ENCODE measurements at regions not wholly inside any gene's neighbourhood (a gene's known extent, or its start where the extent isn't known, plus 50 kb on each side); places are given as distances from the start of the nearest gene placed in this dataset.

DNA sequence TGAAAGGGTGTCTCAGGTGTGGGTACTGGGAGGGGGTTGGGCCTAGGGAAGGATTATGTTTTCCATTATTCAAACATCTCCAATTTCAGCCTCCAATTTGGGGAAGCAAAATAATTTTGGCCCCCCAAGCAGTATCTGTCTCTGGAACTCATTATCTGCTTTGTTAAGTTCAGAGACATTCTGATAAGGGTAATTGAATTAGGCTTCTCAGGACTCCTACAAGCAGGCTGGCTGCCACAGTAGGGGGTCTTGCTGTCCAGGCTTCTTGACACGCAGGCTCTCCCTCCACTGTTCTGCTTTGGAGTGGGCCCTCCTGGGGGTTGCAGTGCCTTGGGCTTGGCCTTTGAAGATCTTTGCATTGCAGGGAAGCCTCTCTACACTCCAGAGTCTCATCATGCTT, 108.1 kb upstream of the SIX2 start:
- no peaks in the 10 kb centered on the region for H3K27me3 ChIP-seq
- 67% methylated on average over 1 of the region's 1 CpG for WGBS
- no peaks in the 10 kb centered on the region for H3K36me3 ChIP-seq
- H3K4me3 ChIP-seq, result no peak overlapping the region
- H3K9me3 ChIP-seq, result no peaks in the 10 kb centered on the region
- H3K4me1 ChIP-seq, result no peaks in the 10 kb centered on the region
- TF ChIP-seq POLR2A (IDR thresholded peaks at IDR 0.05), result no peak
- no peak for TF ChIP-seq POLR2AphosphoS5 (IDR thresholded peaks at IDR 0.05)
- TF ChIP-seq EP300 (IDR thresholded peaks at IDR 0.05), result no peak
- TF ChIP-seq, protein P1, sequence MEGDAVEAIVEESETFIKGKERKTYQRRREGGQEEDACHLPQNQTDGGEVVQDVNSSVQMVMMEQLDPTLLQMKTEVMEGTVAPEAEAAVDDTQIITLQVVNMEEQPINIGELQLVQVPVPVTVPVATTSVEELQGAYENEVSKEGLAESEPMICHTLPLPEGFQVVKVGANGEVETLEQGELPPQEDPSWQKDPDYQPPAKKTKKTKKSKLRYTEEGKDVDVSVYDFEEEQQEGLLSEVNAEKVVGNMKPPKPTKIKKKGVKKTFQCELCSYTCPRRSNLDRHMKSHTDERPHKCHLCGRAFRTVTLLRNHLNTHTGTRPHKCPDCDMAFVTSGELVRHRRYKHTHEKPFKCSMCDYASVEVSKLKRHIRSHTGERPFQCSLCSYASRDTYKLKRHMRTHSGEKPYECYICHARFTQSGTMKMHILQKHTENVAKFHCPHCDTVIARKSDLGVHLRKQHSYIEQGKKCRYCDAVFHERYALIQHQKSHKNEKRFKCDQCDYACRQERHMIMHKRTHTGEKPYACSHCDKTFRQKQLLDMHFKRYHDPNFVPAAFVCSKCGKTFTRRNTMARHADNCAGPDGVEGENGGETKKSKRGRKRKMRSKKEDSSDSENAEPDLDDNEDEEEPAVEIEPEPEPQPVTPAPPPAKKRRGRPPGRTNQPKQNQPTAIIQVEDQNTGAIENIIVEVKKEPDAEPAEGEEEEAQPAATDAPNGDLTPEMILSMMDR (IDR thresholded peaks at IDR 0.05), result no peak
- H3K27ac ChIP-seq, result no peak overlapping the region
- DNase-seq (ENCODE audit: low spot score in 2 of 2), result no peak

DNA sequence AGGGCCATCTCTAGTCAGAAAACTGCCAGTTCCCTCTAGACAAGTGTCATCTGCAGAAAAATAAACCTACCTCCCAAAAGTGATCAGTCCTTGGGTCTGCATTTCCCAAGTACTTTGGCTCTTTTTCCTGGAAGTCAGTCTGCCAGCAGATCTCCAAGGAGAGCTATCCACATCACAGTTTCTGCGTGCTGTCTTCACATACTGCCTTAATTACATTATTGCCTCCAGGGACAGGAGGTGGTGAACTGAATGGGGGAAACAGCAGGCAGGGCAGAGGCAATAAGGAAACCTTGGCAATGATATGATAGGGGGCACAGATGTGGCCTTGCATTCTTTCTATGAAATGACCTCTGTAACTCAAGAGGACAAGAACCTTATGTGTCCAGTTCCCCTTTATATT, 105.9 kb upstream of the SIX2 start:
- TF ChIP-seq POLR2AphosphoS5 (IDR thresholded peaks at IDR 0.05) (no peak), EP300 (IDR thresholded peaks at IDR 0.05) (no peak)
- Histone ChIP-seq H3K4me3 (no peak overlapping the region), H3K9me3 (no peaks in the 10 kb centered on the region), H3K27me3 (no peaks in the 10 kb centered on the region), H3K27ac (no peak overlapping the region), H3K36me3 (no peaks in the 10 kb centered on the region), H3K4me1 (no peaks in the 10 kb centered on the region)
- DNase-seq (ENCODE audit: low spot score in 2 of 2), result no peak
- 25% methylated on average over 1 of the region's 1 CpG for WGBS

DNA sequence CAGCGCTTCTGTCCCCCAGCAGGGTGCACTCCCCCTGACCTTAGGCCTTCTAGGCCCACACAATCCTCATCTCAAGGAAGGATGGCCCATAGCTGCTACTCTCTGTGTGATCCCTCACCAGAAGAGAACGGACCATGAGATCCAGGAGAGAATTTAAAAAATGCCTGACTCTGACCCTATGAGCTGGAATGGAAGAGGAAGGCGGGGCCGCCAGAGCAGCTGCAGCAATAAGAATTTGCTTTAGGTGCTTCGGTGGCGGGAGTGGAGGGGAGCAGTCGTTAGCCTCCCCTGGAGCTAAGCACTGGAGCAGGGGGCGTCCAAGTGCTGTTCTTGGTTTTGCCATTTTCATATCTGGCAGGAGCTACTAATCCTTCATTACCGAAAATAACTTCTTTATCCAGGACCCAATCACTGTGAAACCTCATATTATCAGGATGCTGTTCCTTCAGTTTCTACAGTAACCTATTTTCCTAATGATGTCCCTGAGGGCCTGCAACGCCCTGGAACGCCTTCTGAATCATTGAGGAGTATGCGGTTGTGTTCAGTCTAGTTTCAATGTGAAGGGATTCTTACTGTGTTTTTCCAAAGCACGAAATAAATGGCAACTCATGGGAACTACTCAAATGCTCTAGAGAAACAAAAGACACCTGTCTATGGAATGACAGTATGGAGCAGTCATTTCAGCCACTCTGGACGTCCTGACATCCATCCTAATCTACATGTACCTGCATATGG, 105.1 kb upstream of the SIX2 start:
- DNase-seq (ENCODE audit: low spot score in 2 of 2), result no peak
- no peaks in the 10 kb centered on the region for H3K27me3 ChIP-seq
- H3K4me1 ChIP-seq, result no peaks in the 10 kb centered on the region
- H3K9me3 ChIP-seq, result no peaks in the 10 kb centered on the region
- no peaks in the 10 kb centered on the region for H3K36me3 ChIP-seq
- 88% methylated on average over 14 of the region's 14 CpGs for WGBS
- no peak overlapping the region for H3K4me3 ChIP-seq
- H3K27ac ChIP-seq, result no peak overlapping the region
- TF ChIP-seq POLR2A (IDR thresholded peaks at IDR 0.05), result no peak
- TF ChIP-seq POLR2AphosphoS5 (IDR thresholded peaks at IDR 0.05), result no peak
- TF ChIP-seq, protein P1 (IDR thresholded peaks at IDR 0.05), result no peak
- TF ChIP-seq EP300 (IDR thresholded peaks at IDR 0.05), result no peak

DNA sequence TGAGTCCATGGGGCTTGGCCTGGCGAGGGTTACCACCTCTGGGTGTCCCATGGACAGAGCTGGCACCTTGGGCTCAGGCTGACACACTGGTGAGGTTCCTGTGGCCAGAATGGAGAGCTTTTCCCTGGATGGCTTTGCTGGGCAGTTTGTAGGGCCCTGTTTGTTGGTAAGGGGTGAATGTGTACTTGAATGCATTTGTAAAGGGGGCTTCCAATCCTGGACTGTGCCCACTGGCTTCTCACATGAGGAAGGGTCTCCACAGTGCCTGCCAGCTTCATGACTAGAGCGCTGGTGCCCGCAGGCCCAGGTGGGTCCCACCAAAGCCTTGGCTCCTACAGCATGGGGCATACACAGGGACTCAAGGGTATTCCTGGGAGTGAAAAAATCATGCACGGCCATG, 103.5 kb upstream of the SIX2 start:
- Histone ChIP-seq H3K36me3 (no peaks in the 10 kb centered on the region), H3K9me3 (no peaks in the 10 kb centered on the region), H3K27me3 (no peaks in the 10 kb centered on the region), H3K4me3 (no peak overlapping the region), H3K27ac (no peak overlapping the region), H3K4me1 (no peaks in the 10 kb centered on the region)
- 95% methylated on average over 4 of the region's 4 CpGs for WGBS
- DNase-seq (ENCODE audit: low spot score in 2 of 2), result no peak
- TF ChIP-seq, protein P1 (IDR thresholded peaks at IDR 0.05), result no peak
- no peak for TF ChIP-seq POLR2AphosphoS5 (IDR thresholded peaks at IDR 0.05)
- TF ChIP-seq EP300 (IDR thresholded peaks at IDR 0.05), result no peak
- TF ChIP-seq POLR2A (IDR thresholded peaks at IDR 0.05), result no peak

DNA sequence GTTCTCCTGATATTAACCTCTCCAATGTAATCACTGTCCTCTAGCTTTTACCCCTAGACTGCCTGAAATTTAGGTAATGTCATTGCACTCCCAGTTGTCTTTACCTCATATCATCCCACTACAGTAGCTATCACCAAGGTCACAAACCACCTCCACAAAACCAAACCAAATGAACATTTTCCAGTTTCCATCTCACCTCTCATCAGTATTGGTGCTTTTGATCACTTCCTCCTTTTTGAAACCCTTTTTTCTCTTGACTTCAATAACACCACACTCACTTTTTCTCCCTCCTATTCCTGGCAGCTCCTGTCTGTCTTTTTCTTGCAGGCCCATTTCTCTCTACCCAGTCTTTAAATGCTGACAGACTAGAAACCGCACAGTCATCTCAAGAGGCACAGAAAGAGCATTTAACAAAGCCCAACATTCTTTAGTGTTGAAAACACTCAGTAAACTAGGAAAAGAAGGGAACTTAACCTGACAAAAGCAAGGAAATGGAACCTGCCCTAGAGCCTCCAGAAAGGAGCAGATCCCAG, 95.9 kb upstream of the SIX2 start:
- Histone ChIP-seq H3K36me3 (no peaks in the 10 kb centered on the region), H3K27me3 (no peaks in the 10 kb centered on the region), H3K9me3 (no peaks in the 10 kb centered on the region), H3K27ac (no peak overlapping the region), H3K4me1 (no peaks in the 10 kb centered on the region), H3K4me3 (no peak overlapping the region)
- WGBS, result 77% methylated on average over 1 of the region's 1 CpG
- no peak for DNase-seq (ENCODE audit: low spot score in 2 of 2)
- TF ChIP-seq EP300 (IDR thresholded peaks at IDR 0.05) (no peak), POLR2A (IDR thresholded peaks at IDR 0.05) (no peak), POLR2AphosphoS5 (IDR thresholded peaks at IDR 0.05) (no peak)
- TF ChIP-seq, protein P1 (IDR thresholded peaks at IDR 0.05), result no peak

Measured in suprapubic skin (tissue), 4 donors.